Right lobe of liver (tissue), 4 donors: ENCODE measurements at regions not wholly inside any gene's neighbourhood (a gene's known extent, or its start where the extent isn't known, plus 50 kb on each side); places are given as distances from the start of the nearest gene placed in this dataset.

Experiments
- POLR2A ChIP-seq: fragments of 450-650 bp; IDR thresholded peaks from one replicate; pipeline ENCODE4 v1.6.1; 2017; ENCODE audit warnings: antibody characterized with exemption, mild to moderate bottlenecking
- TF ChIP-seq, protein P1 (sequence below), 4 donors: fragments of 200-600 bp in 3 of 4; fragments of 450-650 bp in 1 of 4; IDR thresholded peaks; one replicate each; pipeline versions ENCODE4 v1.5.1 to v1.8.0; 2016 to 2022; ENCODE audit warnings: antibody characterized with exemption in 4 of 4, mild to moderate bottlenecking in 2 of 4
- donor health status: DM: no; HTN: no; CAD: no.
- donor health status: DM: no; HTN: no; CAD: no.
- donor health status: DM: no; HTN: yes; CAD: no.

DNA sequence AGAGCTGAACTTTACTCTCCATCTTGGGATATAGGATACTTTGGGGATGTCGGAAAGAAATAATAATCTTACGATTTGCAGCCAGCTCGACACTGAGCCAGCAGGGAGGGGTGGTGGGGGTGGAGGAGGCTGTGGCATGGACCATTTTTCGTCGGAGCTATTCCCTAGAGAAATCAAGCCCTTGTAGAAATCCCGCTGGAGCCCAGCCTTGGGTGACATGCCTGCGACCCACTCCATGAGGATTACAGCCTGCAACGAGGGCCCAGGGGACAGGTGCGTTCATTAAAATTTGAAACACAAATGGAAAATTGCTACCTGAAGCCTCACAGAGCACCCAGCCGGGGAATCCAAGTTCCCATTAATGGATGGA, 82.8 kb upstream of the GSE1 start:
- TF ChIP-seq, protein P1, sequence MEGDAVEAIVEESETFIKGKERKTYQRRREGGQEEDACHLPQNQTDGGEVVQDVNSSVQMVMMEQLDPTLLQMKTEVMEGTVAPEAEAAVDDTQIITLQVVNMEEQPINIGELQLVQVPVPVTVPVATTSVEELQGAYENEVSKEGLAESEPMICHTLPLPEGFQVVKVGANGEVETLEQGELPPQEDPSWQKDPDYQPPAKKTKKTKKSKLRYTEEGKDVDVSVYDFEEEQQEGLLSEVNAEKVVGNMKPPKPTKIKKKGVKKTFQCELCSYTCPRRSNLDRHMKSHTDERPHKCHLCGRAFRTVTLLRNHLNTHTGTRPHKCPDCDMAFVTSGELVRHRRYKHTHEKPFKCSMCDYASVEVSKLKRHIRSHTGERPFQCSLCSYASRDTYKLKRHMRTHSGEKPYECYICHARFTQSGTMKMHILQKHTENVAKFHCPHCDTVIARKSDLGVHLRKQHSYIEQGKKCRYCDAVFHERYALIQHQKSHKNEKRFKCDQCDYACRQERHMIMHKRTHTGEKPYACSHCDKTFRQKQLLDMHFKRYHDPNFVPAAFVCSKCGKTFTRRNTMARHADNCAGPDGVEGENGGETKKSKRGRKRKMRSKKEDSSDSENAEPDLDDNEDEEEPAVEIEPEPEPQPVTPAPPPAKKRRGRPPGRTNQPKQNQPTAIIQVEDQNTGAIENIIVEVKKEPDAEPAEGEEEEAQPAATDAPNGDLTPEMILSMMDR (IDR thresholded peaks at IDR 0.05): no peak
- no peak for TF ChIP-seq POLR2A
